ENCODE measurements at regions not wholly inside any gene's neighbourhood (a gene's known extent, or its start where the extent isn't known, plus 50 kb on each side); places are given as distances from the start of the nearest gene placed in this dataset.

- no peak overlapping the region for H3K4me3 ChIP-seq (ENCODE audit: low read length)
- no peak for TF ChIP-seq CTCF (IDR thresholded peaks at IDR 0.05; ENCODE audit: insufficient read depth, low read depth, low read length, missing control alignments)
- no peak for DNase-seq (ENCODE audit: low read depth)
Observed at GRCh38 chr13:62635161-62635560, 1219.5 kb upstream of the PCDH20 start.

GRCh38 chr13:62633448-62633847 is 1217.8 kb upstream of the PCDH20 start:
- TF ChIP-seq CTCF (IDR thresholded peaks at IDR 0.05; ENCODE audit: insufficient read depth, low read depth, low read length, missing control alignments): no peak
- DNase-seq (ENCODE audit: low read depth): no peak

GRCh38 chr13:62631619-62632018 is 1216.0 kb upstream of the PCDH20 start:
- H3K4me3 ChIP-seq (ENCODE audit: low read length): no peak overlapping the region
- no peak for TF ChIP-seq CTCF (IDR thresholded peaks at IDR 0.05; ENCODE audit: insufficient read depth, low read depth, low read length, missing control alignments)
- DNase-seq (ENCODE audit: low read depth): no peak

More at GRCh38 chr13:62633448-62633847, 1217.8 kb upstream of the PCDH20 start:
- H3K4me3 ChIP-seq (ENCODE audit: low read length): no peak overlapping the region

- TF ChIP-seq CTCF (IDR thresholded peaks at IDR 0.05; ENCODE audit: insufficient read depth, low read depth, low read length, missing control alignments): no peak
- DNase-seq (ENCODE audit: low read depth): no peak
Observed at GRCh38 chr13:62631124-62631523, 1215.5 kb upstream of the PCDH20 start.

GRCh38 chr13:62629618-62630017 is 1214.0 kb upstream of the PCDH20 start:
- no peak overlapping the region for H3K4me3 ChIP-seq (ENCODE audit: low read length)
- DNase-seq (ENCODE audit: low read depth): no peak
- no peak for TF ChIP-seq CTCF (IDR thresholded peaks at IDR 0.05; ENCODE audit: insufficient read depth, low read depth, low read length, missing control alignments)

More at GRCh38 chr13:62631124-62631523, 1215.5 kb upstream of the PCDH20 start:
- no peak overlapping the region for H3K4me3 ChIP-seq (ENCODE audit: low read length)

- TF ChIP-seq CTCF (IDR thresholded peaks at IDR 0.05; ENCODE audit: insufficient read depth, low read depth, low read length, missing control alignments): no peak
- no peak overlapping the region for H3K4me3 ChIP-seq (ENCODE audit: low read length)
- no peak for DNase-seq (ENCODE audit: low read depth)
Observed at GRCh38 chr13:62627226-62627625, 1211.6 kb upstream of the PCDH20 start.

- no peak overlapping the region for H3K4me3 ChIP-seq (ENCODE audit: low read length)
- no peak for DNase-seq (ENCODE audit: low read depth)
- TF ChIP-seq CTCF (IDR thresholded peaks at IDR 0.05; ENCODE audit: insufficient read depth, low read depth, low read length, missing control alignments): peak; percentile 7
Observed at GRCh38 chr13:62626771-62627170, 1211.1 kb upstream of the PCDH20 start.

Data from epithelial cell of esophagus (primary cell).